Iris pigment epithelial cell (primary cell): ENCODE measurements at regions not wholly inside any gene's neighbourhood (a gene's known extent, or its start where the extent isn't known, plus 50 kb on each side); places are given as distances from the start of the nearest gene placed in this dataset.
A peak's percentile ranks its signal among the peaks of the same experiment; 100 is the strongest.
"Not testable (repeated sequence)": the region's sequence is repeated elsewhere in the genome, so short reads cannot be mapped to it uniquely, and the experiment has no call there.

ENCODE experiments used
- DNase-seq: peaks from one replicate; pipeline ENCODE4 v3.0.0-alpha.2; 2011; ENCODE audit warnings: low read depth

DNA sequence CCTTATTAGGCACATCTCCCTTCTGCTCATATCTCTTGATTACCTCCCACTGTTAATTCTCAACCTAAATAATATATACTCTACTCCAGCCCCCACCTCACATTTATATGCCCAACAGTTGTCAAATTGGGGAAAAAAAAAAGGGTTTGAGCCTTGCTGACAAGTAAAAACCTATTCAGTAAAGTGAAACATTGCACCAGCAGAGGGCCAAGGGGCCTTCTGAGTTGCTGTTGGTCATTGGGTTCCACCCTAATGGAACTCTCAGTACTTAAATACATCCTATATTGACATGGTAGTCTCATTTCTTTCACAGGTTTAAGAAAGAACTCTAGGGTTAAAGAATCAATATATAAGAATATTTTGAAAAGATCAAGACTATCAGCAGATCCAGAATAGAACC is 362.2 kb downstream of the SMARCA1 start:
- DNase-seq: no peak

DNA sequence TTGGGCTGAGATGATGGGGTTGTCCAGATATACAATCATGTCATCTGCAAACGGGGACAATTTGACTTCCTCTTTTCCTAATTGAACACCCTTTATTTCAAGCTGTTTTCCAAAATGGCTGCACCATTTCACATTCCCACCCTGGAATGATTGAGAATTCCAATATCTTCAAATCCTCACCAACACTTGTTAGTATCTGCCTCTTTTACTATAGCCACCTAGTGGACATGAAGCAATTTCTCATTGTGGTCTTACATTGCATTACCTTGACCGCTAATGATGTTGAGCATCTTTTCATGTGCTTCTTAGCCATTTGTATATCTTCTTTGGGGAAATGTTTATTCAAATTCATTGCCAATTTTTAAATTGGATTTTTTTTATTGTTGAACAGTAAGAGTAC is 364.8 kb downstream of the SMARCA1 start:
- no peak for DNase-seq

- DNase-seq: no peak
Observed at GRCh38 chrX:129145840-129146272, 377.4 kb downstream of the SMARCA1 start.

GRCh38 chrX:129145385-129145784 is 377.9 kb downstream of the SMARCA1 start:
- DNase-seq: no peak

GRCh38 chrX:129144172-129145038 is 378.9 kb downstream of the SMARCA1 start:
- DNase-seq: peak; percentile 8

- DNase-seq: peak; percentile 9
Observed at GRCh38 chrX:129139837-129140598, 383.3 kb downstream of the SMARCA1 start.

DNA sequence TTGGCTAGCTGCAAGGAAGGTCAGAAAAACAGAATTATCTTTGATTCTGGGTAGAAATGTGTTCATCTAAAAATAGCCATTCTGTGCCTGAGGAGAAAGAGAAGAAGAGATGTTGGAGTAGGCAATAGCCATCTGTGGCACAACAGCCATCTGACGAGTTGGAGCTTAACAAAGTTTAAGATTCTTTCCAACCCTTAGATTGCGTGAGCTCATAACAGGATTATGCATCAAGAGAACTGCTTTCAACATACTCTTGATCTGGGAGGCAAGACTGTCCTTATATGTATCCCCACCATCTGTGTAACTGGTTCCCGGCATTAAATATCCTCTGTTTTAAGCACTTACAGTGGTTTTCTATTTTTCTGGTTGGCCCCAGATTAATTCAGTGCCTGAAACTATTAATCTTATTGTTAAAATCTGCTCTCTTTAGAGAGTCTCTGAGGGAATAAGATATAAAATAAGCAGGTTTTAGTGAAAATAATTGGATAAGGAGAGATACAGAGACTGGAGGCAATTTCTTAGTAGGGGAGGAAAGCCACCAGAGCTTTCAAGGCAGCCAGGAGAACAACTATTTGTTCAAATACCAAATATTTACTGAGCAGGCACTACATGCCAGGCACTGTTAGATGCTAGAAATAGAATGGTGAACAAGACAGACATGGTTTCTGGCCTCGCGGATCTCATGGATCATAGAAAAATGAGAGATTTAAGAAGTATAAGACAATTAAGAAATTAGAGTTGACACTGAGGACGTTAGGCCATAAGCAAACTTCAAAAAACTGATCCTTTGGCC is 398.0 kb downstream of the SMARCA1 start:
- DNase-seq: no peak

- DNase-seq: no peak
Observed at GRCh38 chrX:129123795-129124194, 399.5 kb downstream of the SMARCA1 start.

DNA sequence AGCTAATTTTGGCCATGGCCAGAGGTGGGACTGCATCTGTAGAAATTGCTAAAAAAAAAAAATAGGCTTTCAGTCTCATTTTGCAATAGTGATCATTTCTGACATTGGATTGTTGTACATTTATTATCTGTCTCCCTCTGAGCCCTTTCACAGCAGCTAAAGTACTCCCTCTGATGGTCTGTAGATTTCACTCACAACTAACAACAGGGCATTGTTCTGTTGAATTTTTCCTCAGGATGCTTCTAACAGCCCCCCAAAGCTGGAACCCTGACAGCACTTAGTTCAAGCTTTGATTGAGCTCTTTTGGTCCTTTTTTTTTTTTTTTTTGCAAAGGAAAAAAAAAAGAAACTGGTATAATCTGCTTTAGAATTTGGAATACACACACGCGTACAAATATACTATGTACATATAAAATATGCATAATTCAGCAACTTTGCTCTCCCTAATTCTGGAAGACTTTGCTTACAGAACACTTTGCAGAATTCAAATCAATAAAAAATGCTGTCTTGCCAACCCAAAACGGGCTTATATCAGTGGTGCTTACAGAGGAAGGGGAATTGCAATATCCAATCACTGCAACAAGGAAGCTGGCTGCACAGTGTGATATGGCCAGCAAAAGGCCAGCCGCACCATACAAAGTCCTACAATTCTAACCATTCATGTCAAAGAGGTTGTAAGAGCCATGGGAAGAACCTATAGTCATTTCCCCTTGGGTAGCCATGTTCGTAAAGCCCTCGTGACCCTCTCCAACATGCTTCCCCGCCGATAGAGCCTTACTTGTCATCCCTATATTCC is 406.4 kb downstream of the SMARCA1 start:
- DNase-seq: no peak

DNA sequence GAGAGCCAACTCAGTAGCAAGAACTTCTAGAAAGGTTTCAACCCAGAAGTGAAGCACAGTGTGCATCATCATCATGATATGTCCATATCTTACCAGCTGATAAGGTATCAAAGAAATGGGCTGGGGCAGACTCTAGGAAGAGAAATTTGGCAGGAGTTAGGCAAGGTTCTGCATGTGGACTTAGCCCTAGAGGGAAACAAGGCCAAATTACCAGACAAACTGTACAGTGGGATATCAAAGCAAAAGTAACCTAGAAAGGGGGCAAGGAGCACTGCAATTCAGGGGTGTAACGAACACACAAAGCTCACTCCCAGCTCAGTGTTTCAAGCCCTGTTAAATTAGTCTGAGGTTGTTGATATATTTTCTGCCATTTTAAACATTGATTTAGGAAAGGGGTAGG is 407.4 kb downstream of the SMARCA1 start:
- DNase-seq: no peak

- peak; percentile 28 for DNase-seq
Observed at GRCh38 chrX:129115104-129115503, 408.2 kb downstream of the SMARCA1 start.

DNA sequence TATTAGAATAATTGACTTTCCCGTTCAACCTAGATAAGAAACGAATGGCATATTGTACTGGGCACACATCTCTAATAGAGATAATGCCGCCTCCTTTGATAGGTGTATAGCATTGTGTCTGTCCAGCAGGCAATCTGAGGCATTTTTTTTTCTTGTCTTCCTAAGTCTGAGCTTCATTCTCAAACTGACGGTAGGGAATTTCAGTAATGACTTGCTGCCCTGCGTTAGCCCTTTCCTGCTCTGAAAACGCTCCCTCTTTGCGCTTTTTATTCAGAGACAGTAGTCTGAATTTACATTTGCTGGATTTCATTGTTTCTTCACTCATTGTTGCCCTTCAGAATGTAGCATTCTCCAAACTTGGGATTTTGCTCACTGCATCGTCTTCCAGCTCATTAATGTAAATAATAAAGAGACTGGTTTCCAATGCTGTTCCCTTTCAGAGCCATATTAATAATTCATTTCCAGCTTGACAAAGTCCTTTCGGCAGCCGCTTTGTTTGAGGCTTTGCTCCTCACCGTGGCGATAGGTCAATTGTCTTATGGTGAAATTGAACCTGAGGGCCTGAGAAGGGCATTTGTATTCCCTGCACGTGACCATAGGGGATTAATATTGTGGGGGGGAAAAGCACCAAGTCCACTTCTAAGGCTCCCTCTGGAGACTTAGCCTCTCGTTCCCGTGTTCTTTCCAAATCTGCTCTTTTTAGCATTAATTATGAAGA is 412.1 kb downstream of the SMARCA1 start:
- DNase-seq: no peak

- no peak for DNase-seq
Observed at GRCh38 chrX:129108936-129109335, 414.4 kb downstream of the SMARCA1 start.

GRCh38 chrX:129099207-129099606 is 424.1 kb downstream of the SMARCA1 start:
- no peak for DNase-seq

DNA sequence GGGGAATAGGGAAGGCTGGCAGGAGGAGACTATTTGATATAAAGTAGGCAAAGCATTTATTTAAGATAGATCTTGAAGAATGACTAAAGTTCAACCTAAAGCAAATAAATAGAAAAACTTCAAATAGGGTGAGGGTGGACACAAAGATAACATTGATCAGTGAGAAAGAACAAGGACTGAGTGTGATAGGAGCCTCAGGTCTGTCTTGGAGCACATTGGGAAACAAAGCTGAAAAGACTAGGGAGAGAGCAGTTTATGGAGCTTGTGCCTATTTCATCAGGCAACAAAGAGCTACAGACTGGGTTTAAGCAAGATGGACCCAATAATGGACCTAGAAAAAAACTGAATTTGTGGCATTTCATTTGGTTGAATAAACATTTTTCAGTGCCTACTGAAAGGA is 425.6 kb downstream of the SMARCA1 start:
- DNase-seq: no peak

DNA sequence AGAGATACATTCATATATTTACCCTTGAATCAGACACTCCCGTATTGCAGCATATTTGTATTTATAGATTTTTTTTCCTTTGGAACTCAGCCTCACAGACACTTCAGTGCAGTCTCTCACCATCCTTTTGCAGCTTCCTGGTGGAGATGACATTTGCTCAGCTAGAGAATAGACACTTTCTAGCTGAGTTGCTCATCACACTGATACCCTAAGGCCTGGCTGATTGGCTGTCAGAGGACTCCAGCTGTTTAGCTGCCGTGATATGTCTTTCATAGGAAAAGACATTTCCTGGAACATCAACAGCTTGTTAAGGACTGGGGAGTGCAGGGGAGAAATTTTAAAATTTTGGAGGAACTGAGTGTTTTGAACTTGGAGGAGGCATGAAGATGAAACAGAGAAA is 429.6 kb downstream of the SMARCA1 start:
- DNase-seq: no peak

- DNase-seq: no peak
Observed at GRCh38 chrX:129092757-129093156, 430.5 kb downstream of the SMARCA1 start.

- DNase-seq: no peak
Observed at GRCh38 chrX:129092242-129092641, 431.0 kb downstream of the SMARCA1 start.

- no peak for DNase-seq
Observed at GRCh38 chrX:129091097-129091496, 432.2 kb downstream of the SMARCA1 start.

GRCh38 chrX:129086802-129087201 is 436.5 kb downstream of the SMARCA1 start:
- DNase-seq: no peak

GRCh38 chrX:129084291-129084690 is 439.0 kb downstream of the SMARCA1 start:
- DNase-seq: not testable (repeated sequence)
